ENCODE measurements at regions not wholly inside any gene's neighbourhood (a gene's known extent, or its start where the extent isn't known, plus 50 kb on each side); places are given as distances from the start of the nearest gene placed in this dataset.

- TF ChIP-seq CTCF (IDR thresholded peaks at IDR 0.05) = no peak
- no peak for TF ChIP-seq POLR2A (IDR thresholded peaks at IDR 0.05)
Observed at GRCh38 chr18:39487932-39488331, 1922.3 kb upstream of the CELF4 start.

All from testis (tissue), 2 donors.